GM21526 (cell line): ENCODE measurements at regions not wholly inside any gene's neighbourhood (a gene's known extent, or its start where the extent isn't known, plus 50 kb on each side); places are given as distances from the start of the nearest gene placed in this dataset.
"Not testable (repeated sequence)": the region's sequence is repeated elsewhere in the genome, so short reads cannot be mapped to it uniquely, and the experiment has no call there.

Source experiments
- ATAC-seq: cut with Tn5 transposase; IDR thresholded peaks from one replicate; pipeline ENCODE4 v1.9.1; 2021; ENCODE audit warnings: moderate library complexity; ENCODE audit not compliant: unreplicated experiment, low FRiP score

DNA sequence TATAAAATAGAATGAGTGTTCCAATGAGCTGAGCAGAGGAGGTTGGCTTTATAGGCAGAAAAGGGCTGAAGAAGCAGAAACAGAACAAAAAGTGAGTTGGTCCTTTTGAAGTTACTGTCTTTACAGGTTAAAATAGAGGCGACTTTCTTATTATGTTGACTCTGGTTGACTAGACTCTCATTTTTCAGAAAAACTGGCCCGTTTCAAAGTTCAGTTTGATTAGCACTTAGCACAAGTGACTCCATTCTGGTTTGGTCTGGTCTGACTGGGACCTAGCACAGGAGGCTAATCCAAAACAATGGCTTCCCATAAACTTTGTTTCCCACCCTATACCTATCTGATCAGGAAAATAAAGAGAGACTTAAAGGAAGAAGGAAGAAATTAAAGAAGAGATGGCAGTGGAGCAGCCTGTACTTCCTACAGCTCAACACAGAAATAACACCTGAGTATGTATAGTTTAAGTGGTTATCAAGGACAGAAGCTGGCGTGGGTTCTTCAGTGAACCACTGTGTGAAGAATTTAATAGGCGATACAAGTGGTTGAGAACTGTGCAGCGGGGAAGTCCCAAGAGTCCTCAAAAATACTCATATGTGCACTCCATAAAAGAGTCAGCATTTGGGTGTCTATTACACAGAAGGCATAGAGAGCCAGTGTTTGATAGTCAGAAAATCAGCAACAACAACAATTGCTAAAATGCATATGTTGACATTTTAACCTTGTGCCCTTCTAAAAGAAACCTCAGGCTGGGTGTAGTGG, 554.8 kb upstream of the HTR2C start:
- ATAC-seq: no peak

DNA sequence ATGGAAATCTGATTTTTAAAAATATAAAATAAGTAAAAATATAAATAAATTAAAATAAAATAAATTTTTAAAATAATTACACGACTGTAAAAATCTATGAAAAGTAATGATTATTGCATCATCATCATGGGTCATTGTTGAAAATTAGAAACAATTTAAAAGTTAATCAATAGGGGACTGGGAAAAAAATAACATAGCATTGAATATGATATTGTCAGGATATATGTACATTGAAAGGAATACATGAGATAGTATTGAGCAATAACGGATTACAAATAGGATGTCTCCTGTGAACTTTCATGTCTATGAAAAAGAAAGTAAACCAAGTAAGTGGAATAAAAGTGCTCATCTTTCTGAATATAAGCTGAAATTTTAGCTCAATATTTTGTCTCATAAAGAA, 566.8 kb upstream of the HTR2C start:
- no peak for ATAC-seq

DNA sequence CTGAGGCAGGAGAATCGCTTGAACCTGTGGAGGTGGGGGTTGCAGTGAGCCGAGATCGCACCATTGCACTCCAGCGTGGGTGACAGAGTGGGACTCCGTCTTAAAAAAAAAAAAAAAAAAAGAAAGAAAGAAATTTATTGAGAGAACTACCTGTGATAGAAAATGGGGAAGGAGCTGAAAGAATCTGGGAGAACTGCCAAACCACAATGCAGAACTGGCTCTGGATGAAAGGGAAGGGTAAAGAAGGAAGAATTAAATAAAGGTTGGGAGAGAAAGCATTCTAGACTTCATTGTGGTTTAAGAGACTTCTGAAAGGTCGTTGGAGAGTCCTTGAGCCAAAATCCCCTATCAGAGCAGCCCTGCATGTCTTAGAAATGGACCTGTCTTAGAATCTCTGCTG, 567.9 kb upstream of the HTR2C start:
- ATAC-seq: no peak

DNA sequence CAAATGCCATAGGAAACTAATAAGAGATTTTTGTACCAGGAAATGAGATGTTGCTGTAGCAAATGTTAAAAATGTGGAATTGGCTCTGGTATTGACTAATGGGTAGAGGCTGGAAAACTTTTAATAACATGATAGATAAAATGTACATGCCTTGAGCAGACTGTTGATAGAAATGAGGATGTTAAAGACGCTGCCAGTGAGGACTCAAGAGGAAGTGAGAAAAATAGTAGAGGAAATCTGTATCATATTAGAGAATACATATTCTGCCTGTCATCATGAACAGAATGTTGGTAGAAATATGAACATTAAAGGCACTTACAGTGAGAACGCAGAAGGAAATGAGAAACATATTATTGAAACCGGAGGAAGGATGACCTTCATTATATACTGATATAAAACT, 577.2 kb upstream of the HTR2C start:
- no peak for ATAC-seq

DNA sequence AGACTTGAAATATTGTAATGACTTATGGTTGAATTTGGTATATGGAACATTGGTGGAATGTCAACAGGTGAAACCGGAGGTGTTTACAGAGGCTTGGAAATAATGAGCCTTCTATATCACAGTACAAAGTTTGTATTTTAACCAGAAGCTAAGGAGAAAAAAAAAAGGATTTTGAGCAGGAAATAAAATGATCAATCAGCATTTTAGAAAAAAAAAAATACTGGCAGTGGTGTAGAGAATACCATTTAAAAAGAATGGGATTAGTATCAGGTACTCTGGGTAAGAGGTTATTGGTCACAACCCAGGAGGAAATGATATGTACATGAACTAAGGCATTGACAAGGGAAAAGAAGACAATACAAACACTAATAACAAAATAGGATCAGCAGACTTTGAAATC, 587.1 kb upstream of the HTR2C start:
- no peak for ATAC-seq

DNA sequence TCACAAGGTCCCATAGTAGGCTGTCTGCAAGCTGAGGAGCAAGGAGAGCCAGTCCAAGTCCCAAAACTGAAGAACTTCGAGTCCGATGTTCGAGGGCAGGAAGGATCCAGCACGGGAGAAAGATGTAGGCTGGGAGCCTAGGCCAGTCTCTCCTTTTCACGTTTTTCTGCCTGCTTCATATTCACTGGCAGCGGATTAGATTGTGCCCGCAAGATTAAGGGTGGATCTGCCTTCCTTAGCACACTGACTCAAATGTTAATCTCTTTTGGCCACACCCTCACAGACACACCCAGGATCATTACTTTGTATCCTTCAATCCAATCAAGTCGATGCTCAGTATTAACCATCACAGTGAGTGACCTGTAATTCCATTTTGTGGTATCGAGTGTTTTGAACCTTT, 592.2 kb upstream of the HTR2C start:
- not testable (repeated sequence) for ATAC-seq

DNA sequence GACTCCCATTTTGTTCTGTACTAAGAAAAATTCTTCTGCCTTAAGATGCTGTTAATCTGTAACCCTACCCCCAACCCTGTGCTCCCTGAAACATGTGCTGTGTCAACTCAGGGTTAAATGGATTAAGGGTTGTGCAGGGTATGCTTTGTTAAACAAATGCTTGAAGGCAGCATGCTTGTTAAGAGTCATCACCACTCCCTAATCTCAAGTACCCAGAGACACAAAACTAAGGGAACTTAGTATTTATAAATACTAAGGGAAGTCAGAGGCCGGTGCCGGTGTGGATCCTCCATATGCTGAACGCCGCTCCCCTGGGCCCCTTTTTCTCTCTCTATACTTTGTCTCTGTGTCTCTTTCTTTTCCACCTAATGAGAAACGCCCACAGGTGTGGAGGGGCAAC, 593.2 kb upstream of the HTR2C start:
- not testable (repeated sequence) for ATAC-seq

DNA sequence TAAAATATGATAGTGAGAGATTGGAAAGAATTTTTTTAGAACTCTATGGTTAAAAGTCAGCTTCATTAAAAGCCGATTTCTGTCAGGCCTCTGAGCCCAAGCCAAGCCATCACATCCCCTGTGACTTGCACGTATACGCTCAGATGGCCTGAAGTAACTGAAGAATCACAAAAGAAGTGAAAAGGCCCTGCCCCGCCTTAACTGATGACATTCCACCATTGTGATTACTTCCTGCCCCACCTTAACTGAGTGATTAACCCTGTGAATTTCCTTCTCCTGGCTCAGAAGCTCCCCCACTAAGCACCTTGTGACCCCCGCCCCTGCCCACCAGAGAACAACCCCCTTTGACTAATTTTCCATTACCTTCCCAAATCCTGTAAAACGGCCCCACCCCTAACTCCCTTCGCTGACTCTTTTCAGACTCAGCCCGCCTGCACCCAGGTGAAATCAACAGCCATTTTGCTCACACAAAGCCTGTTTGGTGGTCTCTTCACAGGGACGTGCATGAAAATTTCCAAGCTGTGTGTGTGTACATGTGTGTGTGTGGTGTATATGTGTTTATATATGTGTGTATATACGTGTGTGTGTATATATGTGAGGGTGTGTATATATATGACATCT, 595.5 kb upstream of the HTR2C start:
- ATAC-seq: not testable (repeated sequence)

DNA sequence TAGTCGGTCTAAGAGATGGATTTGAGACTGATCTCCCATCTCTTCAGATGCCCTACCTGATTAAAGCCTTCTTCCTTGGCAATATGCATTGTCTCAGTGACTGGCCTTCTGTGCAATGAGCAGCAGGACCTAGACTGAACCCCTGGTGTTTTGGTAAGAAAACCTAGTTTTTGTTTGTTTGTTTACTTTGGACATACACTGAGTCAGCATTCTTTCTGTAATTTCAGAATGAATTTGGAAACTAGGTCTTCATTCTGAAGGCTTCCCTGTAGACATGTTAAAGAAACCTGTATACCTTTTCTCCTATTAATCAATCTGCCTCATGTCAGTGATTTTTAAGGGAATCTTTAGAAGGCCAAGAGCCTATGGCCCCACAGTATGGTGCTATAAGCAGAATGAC, 597.5 kb upstream of the HTR2C start:
- no peak for ATAC-seq

DNA sequence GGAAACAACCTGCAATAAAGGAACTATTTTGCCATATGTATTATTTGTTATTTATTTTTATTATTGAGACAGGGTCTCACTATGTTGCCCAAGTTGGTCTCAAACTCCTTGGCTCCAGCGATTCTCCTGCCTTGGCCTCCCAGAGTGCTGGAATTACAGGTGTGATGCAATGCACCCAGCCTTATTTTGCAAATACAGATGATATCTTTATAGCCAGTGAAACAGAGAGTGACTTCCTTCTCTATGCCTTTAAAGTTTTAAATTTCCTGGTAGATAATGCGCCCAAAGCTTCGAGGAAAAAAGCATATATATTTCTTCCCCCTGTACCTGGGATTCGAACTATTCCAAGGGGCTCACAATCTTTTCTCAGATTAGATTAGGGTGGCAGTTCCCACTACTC, 601.1 kb upstream of the HTR2C start:
- ATAC-seq: no peak

DNA sequence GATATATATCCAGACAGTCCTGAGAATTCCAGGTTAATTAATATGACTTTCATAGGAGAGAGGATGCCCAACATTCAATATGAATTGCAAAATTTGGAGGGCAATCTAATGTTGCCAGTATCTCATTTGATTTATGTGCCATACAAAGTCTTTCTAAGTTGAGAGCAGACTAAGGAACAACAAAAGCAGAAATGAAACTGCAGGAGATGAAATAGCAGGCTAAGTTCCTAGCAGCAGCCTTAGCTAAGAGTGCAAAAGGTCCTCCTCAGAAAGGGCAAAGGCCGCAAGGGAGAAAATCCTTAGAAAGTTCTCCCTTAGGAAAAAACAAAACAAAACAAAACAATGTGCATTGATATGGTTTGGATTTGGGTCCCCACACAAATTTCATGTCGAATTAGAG, 602.9 kb upstream of the HTR2C start:
- no peak for ATAC-seq

DNA sequence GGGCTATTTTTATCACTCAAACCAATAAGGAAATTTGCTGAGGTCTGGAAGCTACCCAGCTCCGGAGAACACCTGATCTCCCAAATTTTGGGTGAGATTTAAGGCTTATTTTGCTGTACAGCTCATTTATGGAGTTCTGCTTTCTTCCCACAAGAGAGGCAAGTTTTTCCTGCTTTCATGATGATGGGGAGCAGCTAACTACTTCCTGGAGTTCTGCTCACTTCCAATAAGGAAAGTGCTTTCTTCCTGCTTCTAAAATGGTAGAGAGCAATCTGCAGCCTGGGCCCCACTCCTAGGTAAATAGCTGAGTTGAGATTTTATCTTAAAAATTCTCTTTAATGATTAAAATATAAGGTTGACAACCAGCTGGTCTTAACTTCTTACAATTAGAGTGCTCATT, 606.0 kb upstream of the HTR2C start:
- no peak for ATAC-seq

DNA sequence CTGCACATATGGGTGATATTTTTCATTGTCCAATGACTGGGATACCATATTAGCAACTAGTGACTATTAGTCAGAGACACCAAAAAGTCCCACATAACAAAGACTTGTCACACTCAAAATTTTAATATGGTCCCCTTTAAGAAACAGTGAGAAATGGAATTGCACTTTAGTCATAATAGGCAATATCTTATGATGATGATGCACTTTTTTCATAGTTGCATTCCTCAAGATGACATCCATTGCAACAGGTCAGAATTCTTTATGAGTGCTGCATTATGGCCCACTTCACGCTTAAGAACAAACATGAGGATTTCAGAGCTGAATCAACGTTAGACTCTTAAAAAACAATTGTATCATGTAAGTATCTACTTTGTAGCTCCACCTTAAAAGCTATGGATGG, 608.4 kb upstream of the HTR2C start:
- no peak for ATAC-seq

DNA sequence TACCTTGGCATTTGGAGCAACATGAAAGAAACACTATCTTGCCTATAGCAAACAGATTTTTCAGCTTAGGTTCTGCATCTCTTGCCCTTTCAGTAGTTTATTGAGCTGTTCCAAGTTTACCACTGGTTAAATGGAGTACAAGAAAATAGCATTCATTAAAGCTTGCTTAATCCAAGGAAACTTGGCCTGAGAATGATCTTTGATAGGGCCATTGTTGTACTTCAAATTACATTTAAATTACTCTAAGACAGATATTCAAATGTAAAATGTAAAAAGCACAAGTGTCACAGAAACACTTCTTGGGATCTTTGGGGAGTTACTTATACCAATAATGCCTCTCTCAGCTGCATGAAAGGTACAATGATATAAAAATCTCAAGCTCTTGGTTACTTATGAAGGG, 609.0 kb upstream of the HTR2C start:
- ATAC-seq: no peak

DNA sequence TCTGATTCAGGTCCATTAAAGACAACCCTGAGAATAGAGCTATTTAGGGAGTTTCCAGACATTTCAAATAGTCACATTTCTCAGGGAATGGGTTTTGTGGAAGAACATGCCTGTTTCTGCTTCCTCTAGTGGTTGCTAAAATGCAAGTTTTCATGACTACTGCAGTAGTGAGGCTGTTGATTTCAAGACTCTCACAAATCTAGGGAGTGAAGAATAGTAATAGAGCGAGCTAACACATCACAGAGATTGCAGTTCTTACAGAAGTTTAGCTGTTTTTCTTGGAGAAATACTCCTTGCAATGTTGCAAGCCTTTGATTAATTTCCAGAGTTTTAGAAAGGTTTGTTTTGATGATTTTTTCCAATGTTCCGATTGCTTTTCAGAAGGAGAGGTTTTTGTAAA, 610.2 kb upstream of the HTR2C start:
- ATAC-seq: no peak

DNA sequence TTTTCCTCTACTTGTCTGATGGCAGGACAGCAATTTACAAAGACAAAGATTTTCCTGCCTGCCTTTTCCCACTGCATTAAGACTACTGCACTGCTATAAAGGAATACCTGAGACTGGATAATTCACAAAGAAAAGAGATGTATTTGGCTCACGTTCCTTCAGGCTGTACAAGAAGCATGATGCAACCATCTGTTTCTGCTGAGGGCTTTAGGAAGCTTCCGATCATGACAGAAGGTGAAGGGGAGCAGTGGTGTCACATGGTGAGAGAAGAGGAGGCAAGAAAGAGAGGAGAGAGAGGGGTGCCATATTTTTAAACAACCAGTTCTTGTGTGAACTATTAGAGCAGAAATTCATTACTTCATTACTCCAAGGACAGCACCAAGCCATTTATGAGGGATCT, 617.1 kb upstream of the HTR2C start:
- no peak for ATAC-seq

DNA sequence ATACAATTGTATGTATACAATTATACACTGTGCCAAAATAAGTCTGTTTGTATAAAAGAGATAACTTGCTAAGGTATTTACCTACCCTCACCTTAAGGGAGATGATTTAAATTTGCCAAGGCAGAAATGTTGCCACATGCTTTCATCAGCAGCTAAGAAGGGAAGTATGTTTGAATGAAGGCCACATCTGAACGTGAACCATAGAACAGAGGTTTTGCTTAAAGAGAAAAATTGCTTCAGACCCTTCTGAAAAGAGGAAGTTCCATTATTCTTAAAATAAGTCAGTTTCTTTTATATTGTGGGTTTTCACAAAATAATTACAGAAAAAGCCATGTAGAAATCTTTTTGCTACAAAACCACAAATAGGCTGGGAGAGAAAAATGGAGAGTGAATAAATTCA, 621.5 kb upstream of the HTR2C start:
- no peak for ATAC-seq

DNA sequence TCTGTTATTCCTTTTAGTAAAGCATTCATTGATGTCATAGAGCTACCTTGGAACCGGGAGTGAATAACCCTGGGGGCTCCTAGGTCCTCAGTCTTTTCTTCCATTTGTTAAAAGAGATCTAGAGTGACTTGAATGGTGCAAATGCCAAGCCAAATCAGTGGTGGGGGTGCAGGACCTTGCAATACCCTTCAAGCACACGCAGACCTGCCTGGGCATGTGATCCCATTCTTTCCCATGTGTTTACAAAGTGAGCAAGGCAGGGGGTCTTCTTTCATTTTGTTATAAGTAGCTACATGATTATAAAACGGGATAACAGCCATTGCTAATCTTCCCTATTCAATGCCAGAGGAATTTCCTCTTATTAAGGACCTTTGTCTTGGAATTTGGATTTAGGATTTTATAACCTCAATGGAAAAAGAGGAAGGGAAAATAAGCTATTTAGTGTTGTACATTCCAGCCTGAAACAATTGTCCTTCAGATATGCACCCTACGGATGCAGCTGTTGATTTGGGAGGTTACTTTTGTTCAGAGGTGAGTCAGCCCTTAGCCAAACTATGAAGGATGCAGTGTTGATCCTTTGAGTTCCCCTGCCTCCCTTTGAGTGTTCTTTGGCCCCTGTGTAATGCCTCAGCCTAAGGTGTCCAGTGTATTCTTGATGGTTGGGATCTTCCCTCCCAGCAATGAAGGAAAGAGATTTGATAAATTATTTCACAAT, 623.8 kb upstream of the HTR2C start:
- no peak for ATAC-seq

DNA sequence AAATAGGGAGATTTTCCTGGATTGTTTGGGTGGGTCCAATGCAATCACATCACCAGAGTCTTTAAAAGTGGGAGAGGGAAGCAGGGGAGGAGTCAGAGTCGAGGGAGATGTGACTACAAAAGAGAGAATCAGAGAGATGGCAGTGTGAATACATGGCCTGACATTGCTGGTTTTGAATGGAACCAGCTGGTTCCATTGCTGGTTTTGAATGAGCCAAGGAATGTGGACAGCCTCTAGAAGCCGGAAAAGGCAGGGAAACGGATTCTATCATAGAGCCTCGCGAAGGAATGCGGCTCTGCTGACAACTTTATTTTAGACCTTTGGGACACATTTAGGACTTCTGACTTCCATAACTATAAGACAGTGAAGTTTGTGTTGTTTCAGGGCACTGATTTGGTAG, 627.0 kb upstream of the HTR2C start:
- ATAC-seq: no peak

DNA sequence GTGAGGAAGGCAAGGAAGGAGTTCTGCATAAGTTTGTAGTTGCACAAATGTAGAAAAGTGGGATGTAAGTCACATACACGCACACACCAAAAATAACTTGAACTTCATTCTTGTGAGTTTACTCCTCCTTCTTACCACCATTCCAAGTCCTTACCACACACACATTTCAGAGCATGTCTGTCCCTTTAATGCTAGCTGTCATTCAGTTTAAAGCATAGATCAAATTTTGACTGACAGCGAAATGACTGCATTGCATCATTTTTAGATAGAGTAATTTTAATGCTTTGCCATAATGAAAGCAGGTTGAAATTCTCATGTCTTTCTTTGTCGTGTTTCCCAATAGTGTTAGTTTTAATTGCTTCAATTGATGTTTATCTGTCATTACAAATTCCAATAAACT, 629.6 kb upstream of the HTR2C start:
- ATAC-seq: no peak

DNA sequence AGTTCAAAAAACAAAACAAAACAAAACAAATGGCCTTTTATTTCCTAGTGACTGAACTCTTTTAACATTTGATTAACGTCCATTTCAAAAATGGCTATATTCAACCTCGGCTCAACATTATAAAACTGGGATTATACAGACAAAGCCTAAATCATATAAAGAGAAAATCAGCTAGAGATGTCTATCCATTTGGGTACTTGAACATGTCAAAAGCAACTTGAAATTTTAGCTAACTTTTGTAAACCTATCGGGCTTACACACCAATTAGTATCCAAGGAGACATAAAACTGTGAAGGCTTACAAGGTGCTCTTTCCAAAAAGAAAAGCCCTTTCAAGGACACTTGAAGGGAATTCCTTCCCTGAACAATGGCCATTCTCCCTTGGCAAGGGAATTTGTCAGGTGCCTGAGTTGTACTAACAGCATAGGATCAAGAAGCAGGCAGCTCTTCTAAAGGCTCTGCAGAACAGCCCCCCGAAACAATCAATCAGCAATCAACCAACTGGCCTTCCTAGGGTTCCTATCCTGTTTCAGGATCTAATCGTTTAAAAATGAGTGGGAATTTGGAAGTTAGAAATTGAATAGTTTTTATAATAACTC, 633.7 kb upstream of the HTR2C start:
- no peak for ATAC-seq

DNA sequence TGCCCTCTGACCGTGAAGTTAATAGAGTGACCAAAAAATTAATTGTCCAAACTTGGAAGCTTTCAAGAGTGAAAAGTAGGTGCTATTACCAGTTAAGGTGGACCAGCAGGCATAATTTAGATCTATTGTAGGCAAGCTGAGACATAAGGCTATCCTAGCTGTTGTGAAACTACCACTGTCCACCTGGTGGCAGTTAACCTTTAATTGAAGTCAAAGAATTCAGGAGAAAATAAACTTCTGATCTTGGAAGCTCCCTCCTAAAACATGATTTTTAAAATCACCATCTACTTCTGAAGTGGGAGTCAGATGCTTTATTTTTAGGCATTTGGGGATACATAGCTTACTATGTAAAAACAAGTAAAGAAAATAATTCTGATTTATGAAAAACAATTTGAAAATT, 636.3 kb upstream of the HTR2C start:
- no peak for ATAC-seq
